ENCODE measurements at regions not wholly inside any gene's neighbourhood (a gene's known extent, or its start where the extent isn't known, plus 50 kb on each side); places are given as distances from the start of the nearest gene placed in this dataset.
A peak's percentile ranks its signal among the peaks of the same experiment; 100 is the strongest.
"Not testable (repeated sequence)": the region's sequence is repeated elsewhere in the genome, so short reads cannot be mapped to it uniquely, and the experiment has no call there.

DNA sequence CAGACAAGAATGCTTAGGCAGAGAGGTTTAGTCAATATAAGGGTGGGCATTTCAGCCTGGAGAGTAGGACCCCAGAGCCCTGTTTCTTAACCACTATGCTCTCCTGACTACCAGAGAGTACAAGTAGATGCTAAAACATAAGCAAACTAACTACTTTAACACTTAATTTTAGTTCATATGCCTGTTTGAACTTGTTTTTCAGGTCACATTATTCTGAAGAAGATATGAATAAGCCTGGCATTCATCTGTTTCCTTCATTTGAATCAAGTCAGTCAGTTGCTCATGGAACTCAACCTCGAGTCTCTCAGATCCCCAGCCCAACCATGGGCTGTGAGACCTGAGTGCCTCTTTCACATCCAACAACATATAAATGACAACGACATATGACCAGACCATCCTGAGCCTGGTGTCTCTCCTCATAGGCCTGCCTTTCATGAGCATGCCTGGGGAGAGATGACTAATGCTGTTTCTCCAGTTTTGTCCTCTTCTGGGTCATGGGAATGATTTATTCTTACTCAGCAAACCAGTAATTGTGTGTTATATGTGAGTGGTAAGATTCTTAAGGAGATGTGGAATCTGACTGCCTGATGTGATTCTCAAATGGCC, 251.1 kb upstream of the BTG1 start:
- TF ChIP-seq, protein P1, sequence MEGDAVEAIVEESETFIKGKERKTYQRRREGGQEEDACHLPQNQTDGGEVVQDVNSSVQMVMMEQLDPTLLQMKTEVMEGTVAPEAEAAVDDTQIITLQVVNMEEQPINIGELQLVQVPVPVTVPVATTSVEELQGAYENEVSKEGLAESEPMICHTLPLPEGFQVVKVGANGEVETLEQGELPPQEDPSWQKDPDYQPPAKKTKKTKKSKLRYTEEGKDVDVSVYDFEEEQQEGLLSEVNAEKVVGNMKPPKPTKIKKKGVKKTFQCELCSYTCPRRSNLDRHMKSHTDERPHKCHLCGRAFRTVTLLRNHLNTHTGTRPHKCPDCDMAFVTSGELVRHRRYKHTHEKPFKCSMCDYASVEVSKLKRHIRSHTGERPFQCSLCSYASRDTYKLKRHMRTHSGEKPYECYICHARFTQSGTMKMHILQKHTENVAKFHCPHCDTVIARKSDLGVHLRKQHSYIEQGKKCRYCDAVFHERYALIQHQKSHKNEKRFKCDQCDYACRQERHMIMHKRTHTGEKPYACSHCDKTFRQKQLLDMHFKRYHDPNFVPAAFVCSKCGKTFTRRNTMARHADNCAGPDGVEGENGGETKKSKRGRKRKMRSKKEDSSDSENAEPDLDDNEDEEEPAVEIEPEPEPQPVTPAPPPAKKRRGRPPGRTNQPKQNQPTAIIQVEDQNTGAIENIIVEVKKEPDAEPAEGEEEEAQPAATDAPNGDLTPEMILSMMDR (conservative IDR thresholded peaks at IDR 0.05; ENCODE audit: low read depth, low read length) = no peak
- DNase-seq (ENCODE audit: low read depth) = peak; percentile 65
- no peak overlapping the region for H3K4me3 ChIP-seq (ENCODE audit: low read depth, low read length)

DNA sequence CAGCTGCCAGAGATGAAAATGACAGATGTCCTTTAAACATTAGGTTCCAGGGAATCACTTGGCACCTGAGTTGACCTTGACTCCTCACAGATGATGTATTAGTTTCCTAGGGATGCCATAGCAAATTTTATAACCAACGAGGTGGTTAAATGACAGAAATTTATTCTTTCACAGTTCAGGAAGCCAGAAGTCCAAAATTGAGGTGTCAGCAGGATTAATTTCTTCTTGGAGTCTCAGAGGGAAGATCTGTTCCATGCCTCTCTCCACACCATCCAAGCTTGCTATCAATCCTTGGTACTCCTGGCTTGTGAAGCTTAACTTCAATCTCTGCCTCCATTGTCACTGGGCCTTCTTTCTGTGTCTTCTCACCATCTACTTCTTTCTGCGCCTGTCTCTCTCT, 249.7 kb upstream of the BTG1 start:
- TF ChIP-seq, protein P1 (conservative IDR thresholded peaks at IDR 0.05; ENCODE audit: low read depth, low read length) = no peak
- DNase-seq (ENCODE audit: low read depth) = no peak
- H3K4me3 ChIP-seq (ENCODE audit: low read depth, low read length) = no peak overlapping the region

DNA sequence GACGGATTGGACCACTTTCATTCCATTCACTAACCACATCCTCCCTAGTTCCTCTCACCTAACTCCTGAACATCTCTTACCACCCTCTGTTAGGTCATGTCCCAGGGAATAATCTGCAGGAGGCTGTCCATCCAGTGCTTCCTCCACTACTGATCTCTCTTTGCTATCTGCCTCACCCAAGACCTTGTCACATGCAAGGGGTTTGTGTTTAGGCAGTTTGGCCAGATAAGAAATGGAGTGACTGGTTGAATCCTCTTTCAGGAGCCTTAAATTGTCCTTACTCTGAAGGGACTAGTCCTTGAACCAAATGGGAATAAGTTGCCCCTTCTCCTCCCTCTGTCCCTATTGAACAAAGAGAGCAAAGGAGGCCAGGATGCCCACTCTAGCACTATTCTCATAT, 249.2 kb upstream of the BTG1 start:
- no peak for DNase-seq (ENCODE audit: low read depth)
- TF ChIP-seq, protein P1 (conservative IDR thresholded peaks at IDR 0.05; ENCODE audit: low read depth, low read length) = no peak
- H3K4me3 ChIP-seq (ENCODE audit: low read depth, low read length) = no peak overlapping the region

DNA sequence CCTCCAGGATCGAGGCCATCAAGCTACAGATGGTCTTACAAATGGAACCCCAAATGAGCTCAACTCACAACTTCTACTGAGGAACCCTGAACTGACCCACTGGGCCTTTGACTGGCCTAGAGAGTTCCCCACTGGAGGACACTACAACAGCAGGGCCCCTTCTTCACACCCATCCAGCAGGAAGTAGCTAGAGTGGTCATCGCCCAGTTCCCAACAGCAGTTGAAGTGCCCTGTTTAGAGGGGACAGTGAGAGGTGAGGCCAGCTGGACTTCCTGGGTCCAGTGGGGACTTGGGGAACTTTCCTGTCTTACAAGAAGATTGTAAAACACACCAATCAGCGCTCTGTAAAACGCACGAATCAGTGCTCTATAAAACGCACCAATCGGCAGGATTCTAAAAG, 247.9 kb upstream of the BTG1 start:
- TF ChIP-seq, protein P1 (conservative IDR thresholded peaks at IDR 0.05; ENCODE audit: low read depth, low read length) = no peak
- no peak overlapping the region for H3K4me3 ChIP-seq (ENCODE audit: low read depth, low read length)
- no peak for DNase-seq (ENCODE audit: low read depth)

DNA sequence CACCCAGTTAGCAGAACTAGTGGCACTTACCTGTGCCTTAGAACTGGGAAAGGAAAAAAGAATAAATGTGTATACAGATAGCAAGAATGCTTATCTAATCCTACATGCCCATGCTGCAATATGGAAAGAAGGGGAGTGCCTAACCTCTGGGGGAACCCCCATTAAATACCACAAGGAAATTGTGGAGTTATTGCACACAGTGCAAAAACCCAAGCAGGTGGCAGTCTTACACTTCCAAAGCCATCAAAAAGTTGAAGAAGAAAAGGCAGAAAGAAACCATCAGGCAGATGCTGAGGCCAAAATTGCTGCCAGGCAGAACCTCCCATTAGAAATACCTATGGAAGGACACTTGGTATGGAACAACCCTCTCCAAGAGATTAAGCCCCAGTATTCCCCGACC, 246.1 kb upstream of the BTG1 start:
- DNase-seq (ENCODE audit: low read depth); H3K4me3 ChIP-seq (ENCODE audit: low read depth, low read length): not testable (repeated sequence)

DNA sequence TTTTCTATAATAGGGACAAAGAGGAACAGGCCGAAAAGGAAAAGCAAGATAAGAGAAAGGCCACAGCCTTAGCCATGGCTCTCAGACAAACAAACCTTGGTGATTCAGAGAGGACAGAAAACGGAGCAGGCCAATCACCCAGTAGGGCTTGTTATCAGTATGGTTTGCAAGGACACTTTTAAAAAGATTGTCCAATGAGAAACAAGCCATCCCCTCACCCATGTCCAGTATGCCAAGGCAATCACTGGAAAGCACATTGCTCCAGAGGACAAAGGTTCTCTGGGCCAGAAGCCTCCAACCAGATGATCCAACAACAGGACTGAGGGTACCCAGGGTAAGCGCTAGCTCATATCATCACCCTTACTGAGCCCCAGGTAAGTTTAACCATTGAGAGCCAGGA, 243.8 kb upstream of the BTG1 start:
- no peak overlapping the region for H3K4me3 ChIP-seq (ENCODE audit: low read depth, low read length)
- TF ChIP-seq, protein P1 (conservative IDR thresholded peaks at IDR 0.05; ENCODE audit: low read depth, low read length) = no peak
- no peak for DNase-seq (ENCODE audit: low read depth)

DNA sequence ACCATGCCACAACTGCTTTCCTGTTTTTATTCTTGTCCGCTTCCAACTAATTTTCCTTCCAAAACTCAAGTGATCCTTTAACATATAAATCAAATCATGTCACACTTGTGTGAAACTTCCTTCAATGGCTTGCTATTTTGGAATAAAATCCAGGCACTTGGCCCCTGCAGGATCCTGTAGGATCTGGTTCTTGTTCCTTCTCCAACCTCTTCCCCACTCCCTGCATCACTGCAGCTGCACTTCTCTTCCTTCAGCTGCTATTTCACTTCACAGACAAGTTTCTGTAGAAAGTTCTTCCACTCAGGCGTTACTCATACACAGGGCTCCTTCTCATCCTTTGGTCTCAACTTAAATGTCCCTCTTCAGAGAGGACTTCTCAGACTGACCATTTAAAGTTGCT, 239.7 kb upstream of the BTG1 start:
- no peak for DNase-seq (ENCODE audit: low read depth)
- TF ChIP-seq, protein P1 (conservative IDR thresholded peaks at IDR 0.05; ENCODE audit: low read depth, low read length) = no peak
- no peak overlapping the region for H3K4me3 ChIP-seq (ENCODE audit: low read depth, low read length)
